HG02840 (cell line): ENCODE measurements at regions not wholly inside any gene's neighbourhood (a gene's known extent, or its start where the extent isn't known, plus 50 kb on each side); places are given as distances from the start of the nearest gene placed in this dataset.

Experiments
- ATAC-seq: cut with Tn5 transposase; IDR thresholded peaks from one replicate; pipeline ENCODE4 v1.9.1; 2021; ENCODE audit warnings: mild to moderate bottlenecking, moderate library complexity, moderate number of reproducible peaks; ENCODE audit not compliant: unreplicated experiment, low FRiP score

GRCh38 chr17:55668312-55668920 is 54.2 kb downstream of the TMEM100 start:
- ATAC-seq, result no peak

GRCh38 chr17:55666806-55667205 is 55.9 kb downstream of the TMEM100 start:
- no peak for ATAC-seq

- ATAC-seq, result no peak
Observed at GRCh38 chr17:55664287-55664686, 58.4 kb downstream of the TMEM100 start.

GRCh38 chr17:55663400-55663799 is 59.3 kb downstream of the TMEM100 start:
- no peak for ATAC-seq

- no peak for ATAC-seq
Observed at GRCh38 chr17:55661963-55662834, 60.5 kb downstream of the TMEM100 start.

GRCh38 chr17:55661256-55661758 is 61.4 kb downstream of the TMEM100 start:
- no peak for ATAC-seq

- no peak for ATAC-seq
Observed at GRCh38 chr17:55660178-55660886, 62.3 kb downstream of the TMEM100 start.

- ATAC-seq, result no peak
Observed at GRCh38 chr17:55659661-55660060, 63.0 kb downstream of the TMEM100 start.

- ATAC-seq, result no peak
Observed at GRCh38 chr17:55655777-55656176, 66.9 kb downstream of the TMEM100 start.

GRCh38 chr17:55654821-55655220 is 67.8 kb downstream of the TMEM100 start:
- ATAC-seq, result no peak

- ATAC-seq, result no peak
Observed at GRCh38 chr17:55654022-55654421, 68.6 kb downstream of the TMEM100 start.

GRCh38 chr17:55652825-55653224 is 69.8 kb downstream of the TMEM100 start:
- no peak for ATAC-seq

GRCh38 chr17:55652114-55652823 is 70.4 kb downstream of the TMEM100 start:
- no peak for ATAC-seq

- ATAC-seq, result no peak
Observed at GRCh38 chr17:55649957-55650597, 72.6 kb downstream of the TMEM100 start.

GRCh38 chr17:55648086-55648485 is 74.6 kb downstream of the TMEM100 start:
- ATAC-seq, result no peak

GRCh38 chr17:55645361-55645760 is 77.3 kb downstream of the TMEM100 start:
- no peak for ATAC-seq

- no peak for ATAC-seq
Observed at GRCh38 chr17:55644346-55644745, 78.3 kb downstream of the TMEM100 start.

GRCh38 chr17:55642741-55643140 is 79.9 kb downstream of the TMEM100 start:
- ATAC-seq, result no peak

- ATAC-seq, result no peak
Observed at GRCh38 chr17:55641676-55642081, 81.0 kb downstream of the TMEM100 start.

- ATAC-seq, result no peak
Observed at GRCh38 chr17:55639096-55639495, 83.6 kb downstream of the TMEM100 start.
